ENCODE measurements at regions not wholly inside any gene's neighbourhood (a gene's known extent, or its start where the extent isn't known, plus 50 kb on each side); places are given as distances from the start of the nearest gene placed in this dataset.

- BruUV-seq (replicated peaks): no TSS peak
- intact Hi-C loops (cut with micrococcal nuclease; ENCODE audit: unreplicated experiment): no loop called here
- DNase-seq (ENCODE audit: low spot score): peak; percentile 4
- H3K79me2 ChIP-seq (ENCODE audit: insufficient read depth, low read depth, low read length): no peaks in the 10 kb centered on the region
- H2AFZ ChIP-seq (ENCODE audit: low read length): no peak overlapping the region
- ChIA-PET CTCF (ENCODE audit: unreplicated experiment) (no interaction called here), POLR2A (no interaction called here)
- H3K4me3 ChIP-seq (ENCODE audit: low read depth, low read length, poor library complexity, severe bottlenecking): no peak overlapping the region
- TF ChIP-seq CTCF (conservative IDR thresholded peaks at IDR 0.05; ENCODE audit: low read length) (peak; percentile 41), EZH2phosphoT487 (IDR thresholded peaks at IDR 0.05; ENCODE audit: borderline replicate concordance, low read depth, low read length) (no peak)
- H4K20me1 ChIP-seq (ENCODE audit: insufficient read depth, low read length): no peaks in the 10 kb centered on the region
- no peaks in the 10 kb centered on the region for H3K9me3 ChIP-seq (ENCODE audit: low read length)
- H3K27ac ChIP-seq (ENCODE audit: low read depth, low read length, poor library complexity, severe bottlenecking): no peak overlapping the region
- no peak overlapping the region for H3K4me2 ChIP-seq (ENCODE audit: low read length)
- no peaks in the 10 kb centered on the region for H3K36me3 ChIP-seq (ENCODE audit: insufficient read depth, low read length)
- H3K9me2 ChIP-seq (ENCODE audit: insufficient read depth, low read length): no peaks in the 10 kb centered on the region
- no peaks in the 10 kb centered on the region for H3K4me1 ChIP-seq (ENCODE audit: insufficient read depth, low read length, poor library complexity, severe bottlenecking)
These were observed 503.6 kb upstream of the NAALADL2 start for GRCh38 chr3:174355505-174355904.

- Histone ChIP-seq H4K20me1 (ENCODE audit: insufficient read depth, low read length) (no peaks in the 10 kb centered on the region), H2AFZ (ENCODE audit: low read length) (no peak overlapping the region), H3K27ac (ENCODE audit: low read depth, low read length, poor library complexity, severe bottlenecking) (no peak overlapping the region), H3K9me3 (ENCODE audit: low read length) (no peaks in the 10 kb centered on the region), H3K4me1 (ENCODE audit: insufficient read depth, low read length, poor library complexity, severe bottlenecking) (no peaks in the 10 kb centered on the region), H3K9me2 (ENCODE audit: insufficient read depth, low read length) (no peaks in the 10 kb centered on the region), H3K4me2 (ENCODE audit: low read length) (no peak overlapping the region), H3K36me3 (ENCODE audit: insufficient read depth, low read length) (no peaks in the 10 kb centered on the region), H3K79me2 (ENCODE audit: insufficient read depth, low read depth, low read length) (no peaks in the 10 kb centered on the region), H3K4me3 (ENCODE audit: low read depth, low read length, poor library complexity, severe bottlenecking) (no peak overlapping the region)
- intact Hi-C loops (cut with micrococcal nuclease; ENCODE audit: unreplicated experiment): no loop called here
- ChIA-PET CTCF (ENCODE audit: unreplicated experiment) (no interaction called here), POLR2A (no interaction called here)
- DNase-seq (ENCODE audit: low spot score): no peak
- TF ChIP-seq EZH2phosphoT487 (IDR thresholded peaks at IDR 0.05; ENCODE audit: borderline replicate concordance, low read depth, low read length) (no peak), CTCF (conservative IDR thresholded peaks at IDR 0.05; ENCODE audit: low read length) (no peak)
- no TSS peak for BruUV-seq (replicated peaks)
These were observed 502.5 kb upstream of the NAALADL2 start for GRCh38 chr3:174356596-174356995.

GRCh38 chr3:174358252-174358651, 500.9 kb upstream of the NAALADL2 start:
- intact Hi-C loops (cut with micrococcal nuclease; ENCODE audit: unreplicated experiment): no loop called here
- no TSS peak for BruUV-seq (replicated peaks)
- Histone ChIP-seq H2AFZ (ENCODE audit: low read length) (no peak overlapping the region), H3K4me1 (ENCODE audit: insufficient read depth, low read length, poor library complexity, severe bottlenecking) (no peaks in the 10 kb centered on the region), H3K4me3 (ENCODE audit: low read depth, low read length, poor library complexity, severe bottlenecking) (no peak overlapping the region), H3K9me3 (ENCODE audit: low read length) (no peaks in the 10 kb centered on the region), H3K4me2 (ENCODE audit: low read length) (no peak overlapping the region), H4K20me1 (ENCODE audit: insufficient read depth, low read length) (no peaks in the 10 kb centered on the region), H3K9me2 (ENCODE audit: insufficient read depth, low read length) (no peaks in the 10 kb centered on the region), H3K27ac (ENCODE audit: low read depth, low read length, poor library complexity, severe bottlenecking) (no peak overlapping the region), H3K36me3 (ENCODE audit: insufficient read depth, low read length) (no peaks in the 10 kb centered on the region), H3K79me2 (ENCODE audit: insufficient read depth, low read depth, low read length) (no peaks in the 10 kb centered on the region)
- ChIA-PET POLR2A (no interaction called here), CTCF (ENCODE audit: unreplicated experiment) (no interaction called here)
- no peak for TF ChIP-seq EZH2phosphoT487 (IDR thresholded peaks at IDR 0.05; ENCODE audit: borderline replicate concordance, low read depth, low read length)
- TF ChIP-seq CTCF (conservative IDR thresholded peaks at IDR 0.05; ENCODE audit: low read length): no peak
- DNase-seq (ENCODE audit: low spot score): no peak
